Ectodermal cell (in vitro differentiated cells): ENCODE measurements at regions not wholly inside any gene's neighbourhood (a gene's known extent, or its start where the extent isn't known, plus 50 kb on each side); places are given as distances from the start of the nearest gene placed in this dataset.
"Not testable (repeated sequence)": the region's sequence is repeated elsewhere in the genome, so short reads cannot be mapped to it uniquely, and the experiment has no call there.

ENCODE experiments used
- H3K27ac ChIP-seq: 2 replicates; pipeline ENCODE4 v1.7.0; 2013; ENCODE audit warnings: mild to moderate bottlenecking, low read depth, low read length; ENCODE audit not compliant: insufficient read depth, poor library complexity, severe bottlenecking
- H3K27me3 ChIP-seq: 2 replicates; pipeline ENCODE4 v1.7.0; 2013; ENCODE audit warnings: mild to moderate bottlenecking, low read length; ENCODE audit not compliant: insufficient read depth, control insufficient read depth, poor library complexity, severe bottlenecking
- H3K36me3 ChIP-seq: one replicate; pipeline ENCODE4 v1.7.0; 2013; ENCODE audit warnings: low read length; ENCODE audit not compliant: control insufficient read depth, insufficient read depth
- H3K4me1 ChIP-seq: one replicate; pipeline ENCODE4 v1.7.0; 2013; ENCODE audit warnings: low read length; ENCODE audit not compliant: control insufficient read depth, insufficient read depth
- H3K4me3 ChIP-seq: 2 replicates; pipeline ENCODE4 v1.7.0; 2013; ENCODE audit warnings: low read depth, low read length, control low read depth; ENCODE audit not compliant: insufficient read depth
- H3K9me3 ChIP-seq: 2 replicates; pipeline ENCODE4 v1.7.0; 2013; ENCODE audit warnings: mild to moderate bottlenecking, low read length, moderate library complexity; ENCODE audit not compliant: control insufficient read depth
- WGBS, 2 experiments: methylation state at CpG; one replicate each; pipeline ENCODE4 v1.1.7; 2013; ENCODE audit warnings: missing lambda C conversion rate in 2 of 2; 5-methylcytosine and 5-hydroxymethylcytosine counted together

GRCh38 chr6:10315658-10316372, 99.1 kb downstream of the TFAP2A start:
- H3K27me3 ChIP-seq, result no peaks in the 10 kb centered on the region
- WGBS, 2 experiments, result 75 to 77% methylated on average over 6 to 7 of the region's 7 CpGs
- H3K27ac ChIP-seq, result peak overlapping the region; percentile 71
- peaks cover 24% of the 10 kb centered on the region for H3K4me1 ChIP-seq
- no peak overlapping the region for H3K4me3 ChIP-seq
- no peaks in the 10 kb centered on the region for H3K36me3 ChIP-seq
- H3K9me3 ChIP-seq, result no peaks in the 10 kb centered on the region

- Histone ChIP-seq H3K4me1 (peaks cover 32% of the 10 kb centered on the region), H3K9me3 (no peaks in the 10 kb centered on the region), H3K27ac (peak overlapping the region; percentile 71), H3K36me3 (no peaks in the 10 kb centered on the region), H3K4me3 (peak overlapping the region; percentile 11), H3K27me3 (no peaks in the 10 kb centered on the region)
- 5 to 7% methylated on average over 8 of the region's 8 CpGs for WGBS, 2 experiments
These were observed 99.8 kb downstream of the TFAP2A start for GRCh38 chr6:10315034-10315433.

- H3K27ac ChIP-seq, result peak overlapping the region; percentile 71
- WGBS, 2 experiments, result 81 to 85% methylated on average over 17 of the region's 17 CpGs
- no peaks in the 10 kb centered on the region for H3K27me3 ChIP-seq
- no peaks in the 10 kb centered on the region for H3K9me3 ChIP-seq
- H3K4me3 ChIP-seq, result no peak overlapping the region
- H3K36me3 ChIP-seq, result no peaks in the 10 kb centered on the region
- H3K4me1 ChIP-seq, result peaks cover 38% of the 10 kb centered on the region
These were observed 100.5 kb downstream of the TFAP2A start for GRCh38 chr6:10314163-10314955.

GRCh38 chr6:10313799-10314162, 101.1 kb downstream of the TFAP2A start:
- Histone ChIP-seq H3K4me1 (peaks cover 39% of the 10 kb centered on the region), H3K36me3 (no peaks in the 10 kb centered on the region), H3K27me3 (no peaks in the 10 kb centered on the region), H3K9me3 (no peaks in the 10 kb centered on the region), H3K4me3 (no peak overlapping the region), H3K27ac (no peak overlapping the region)
- 73 to 76% methylated on average over 5 of the region's 5 CpGs for whole genome bisulfite sequencing, 2 experiments

- Histone ChIP-seq H3K27ac (no peak overlapping the region), H3K36me3 (no peaks in the 10 kb centered on the region), H3K9me3 (no peaks in the 10 kb centered on the region), H3K4me1 (peaks cover 39% of the 10 kb centered on the region), H3K4me3 (no peak overlapping the region), H3K27me3 (no peaks in the 10 kb centered on the region)
- 55 to 58% methylated on average over 9 to 10 of the region's 11 CpGs for WGBS, 2 experiments
These were observed 102.4 kb downstream of the TFAP2A start for GRCh38 chr6:10312445-10312844.

- not testable (repeated sequence) for H3K9me3 ChIP-seq, H3K27ac ChIP-seq, H3K36me3 ChIP-seq, H3K4me3 ChIP-seq, H3K27me3 ChIP-seq
- peaks cover 39% of the 10 kb centered on the region for H3K4me1 ChIP-seq
- WGBS, 2 experiments, result 91 to 93% methylated on average over 14 of the region's 14 CpGs
These were observed 103.1 kb downstream of the TFAP2A start for GRCh38 chr6:10311546-10312405.

DNA sequence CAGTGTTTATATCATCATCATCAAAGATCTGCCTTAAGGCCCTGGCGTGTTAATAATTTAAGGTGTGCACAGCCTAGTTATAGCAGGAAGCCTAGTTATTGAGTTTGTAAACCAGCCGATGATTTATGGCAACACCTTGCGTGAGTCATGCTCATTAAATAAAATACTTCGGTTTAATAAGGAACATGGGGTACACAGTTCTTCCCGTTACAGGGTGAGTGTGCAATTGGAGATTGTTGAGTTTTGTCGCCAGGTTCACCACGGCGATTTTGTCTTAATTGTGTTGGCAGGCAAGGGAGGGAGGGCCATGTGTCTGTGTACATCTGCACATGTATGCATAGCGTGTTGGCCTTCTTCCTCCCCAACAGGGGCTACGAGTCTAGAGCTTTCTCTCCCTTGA, 104.0 kb downstream of the TFAP2A start:
- no peak overlapping the region for H3K4me3 ChIP-seq
- WGBS, 2 experiments, result 94 to 96% methylated on average over 10 of the region's 10 CpGs
- H3K36me3 ChIP-seq, result no peaks in the 10 kb centered on the region
- no peaks in the 10 kb centered on the region for H3K27me3 ChIP-seq
- peaks cover 39% of the 10 kb centered on the region for H3K4me1 ChIP-seq
- no peak overlapping the region for H3K27ac ChIP-seq
- no peaks in the 10 kb centered on the region for H3K9me3 ChIP-seq

DNA sequence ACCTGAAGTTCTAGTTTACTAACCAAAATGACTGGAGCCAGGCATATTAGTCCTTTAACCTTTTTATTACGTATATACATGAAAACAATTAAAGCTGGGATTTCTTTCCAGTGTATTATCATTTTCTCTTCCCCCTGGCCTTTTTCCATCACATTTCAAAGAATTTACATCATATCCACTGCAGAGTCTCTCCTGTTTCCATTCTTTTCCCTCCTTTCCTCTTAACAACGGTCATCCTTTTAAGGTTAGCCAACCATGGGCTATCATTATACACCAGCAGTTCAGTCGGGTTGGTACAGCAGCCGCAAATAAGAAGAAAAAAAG, 104.6 kb downstream of the TFAP2A start:
- Histone ChIP-seq H3K27me3 (no peaks in the 10 kb centered on the region), H3K9me3 (no peaks in the 10 kb centered on the region), H3K36me3 (no peaks in the 10 kb centered on the region), H3K4me3 (no peak overlapping the region), H3K27ac (no peak overlapping the region), H3K4me1 (peaks cover 34% of the 10 kb centered on the region)
- WGBS, 2 experiments, result 69 to 75% methylated on average over 2 of the region's 4 CpGs

DNA sequence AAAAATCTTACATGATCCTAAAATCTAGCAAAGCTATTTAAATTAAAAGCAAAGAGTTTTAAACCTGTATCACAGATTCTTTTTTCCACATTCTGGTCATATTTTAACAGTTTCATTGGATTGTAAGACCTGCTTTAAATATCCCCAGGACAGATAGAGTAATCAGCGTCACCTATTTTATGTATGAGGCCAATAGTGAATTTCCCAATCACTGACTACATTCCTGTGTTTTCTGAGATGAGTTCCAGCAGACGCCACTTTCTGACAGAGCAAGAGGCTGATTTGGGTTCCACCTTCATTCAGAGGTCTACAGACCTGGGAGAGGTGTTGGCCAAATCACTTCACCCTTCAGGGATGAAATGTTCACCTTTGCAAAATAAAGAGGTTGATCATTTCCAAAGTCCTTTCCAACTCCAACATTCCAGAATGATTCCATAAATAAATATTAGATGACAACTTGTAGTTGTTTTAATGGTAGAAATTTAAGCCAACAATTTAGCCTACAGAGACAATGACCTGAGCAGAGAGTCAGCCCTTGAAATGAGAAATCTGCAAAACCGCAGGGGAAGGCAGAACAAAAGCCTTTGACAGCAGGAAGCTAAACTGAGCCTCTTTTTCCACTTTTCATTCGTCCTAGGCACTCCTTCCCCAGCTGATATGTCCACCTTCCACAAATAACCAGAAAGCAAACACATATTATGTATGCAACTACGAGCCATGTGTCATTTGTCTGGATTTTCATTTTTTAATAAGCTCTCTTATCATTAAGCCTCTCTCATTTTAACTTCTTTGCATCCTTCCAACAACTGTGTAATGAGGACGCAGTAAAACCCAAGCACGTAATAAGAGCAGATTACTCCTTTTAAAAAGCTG, 105.2 kb downstream of the TFAP2A start:
- Histone ChIP-seq H3K9me3 (no peaks in the 10 kb centered on the region), H3K4me1 (peaks cover 28% of the 10 kb centered on the region), H3K36me3 (no peaks in the 10 kb centered on the region), H3K27me3 (no peaks in the 10 kb centered on the region), H3K4me3 (no peak overlapping the region), H3K27ac (no peak overlapping the region)
- WGBS, 2 experiments, result 49 to 52% methylated on average over 7 of the region's 7 CpGs
